DND-41 (cell line): ENCODE measurements at regions not wholly inside any gene's neighbourhood (a gene's known extent, or its start where the extent isn't known, plus 50 kb on each side); places are given as distances from the start of the nearest gene placed in this dataset.

Source experiments
- CTCF ChIP-seq: IDR thresholded peaks from 2 replicates; pipeline ENCODE4 v1.5.1; 2012; ENCODE audit warnings: borderline replicate concordance, low read length, moderate library complexity, mild to moderate bottlenecking; ENCODE audit not compliant: poor library complexity, severe bottlenecking; ENCODE audit errors: extremely low read depth
- EZH2 ChIP-seq: IDR thresholded peaks from 3 replicates; pipeline ENCODE4 v1.6.1; 2012; ENCODE audit warnings: borderline replicate concordance, low read depth, mild to moderate bottlenecking, moderate library complexity, low read length, inconsistent platforms; ENCODE audit not compliant: severe bottlenecking

- TF ChIP-seq CTCF = no peak
- TF ChIP-seq EZH2 = no peak
Measured at GRCh38 chr12:22967171-22967570, 342.2 kb downstream of the ETNK1 start.
